ENCODE measurements at regions not wholly inside any gene's neighbourhood (a gene's known extent, or its start where the extent isn't known, plus 50 kb on each side); places are given as distances from the start of the nearest gene placed in this dataset.

- TF ChIP-seq EZH2 (IDR thresholded peaks at IDR 0.05; ENCODE audit: borderline replicate concordance, insufficient read depth, low read length, poor library complexity, severe bottlenecking), result no peak
- no peak for TF ChIP-seq RAD21 (conservative IDR thresholded peaks at IDR 0.05)
- no peak for TF ChIP-seq POLR2AphosphoS5 (IDR thresholded peaks at IDR 0.05)
Measured at GRCh38 chrX:7244405-7244804, 96.5 kb upstream of the PUDP start.

Data from neural cell (in vitro differentiated cells).